GDM1 (cell line): ENCODE measurements at regions not wholly inside any gene's neighbourhood (a gene's known extent, or its start where the extent isn't known, plus 50 kb on each side); places are given as distances from the start of the nearest gene placed in this dataset.
A peak's percentile ranks its signal among the peaks of the same experiment; 100 is the strongest.

Source experiments
- DNase-seq: peaks from one replicate; lab custom pipeline; 2025; lab: John Stamatoyannopoulos, UW

DNA sequence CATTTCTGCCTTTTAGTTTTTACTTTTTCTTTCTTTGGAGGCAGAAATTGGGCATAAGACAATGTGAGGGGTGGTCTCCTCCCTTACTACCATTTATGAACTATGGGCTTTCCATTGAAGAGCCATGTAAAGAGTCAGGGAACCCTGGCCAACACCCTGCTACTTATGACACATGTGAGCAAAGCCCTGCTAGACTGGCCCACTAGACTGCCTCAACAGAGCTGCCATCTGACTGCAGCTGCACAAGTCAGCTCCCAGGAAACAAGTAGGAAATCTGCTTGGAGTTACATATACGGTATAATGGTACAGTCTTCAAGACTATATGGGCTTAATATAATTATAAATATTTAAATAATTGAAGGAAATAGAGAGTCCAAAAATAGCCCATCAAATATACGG lies 816.8 kb downstream of the TRIB2 start:
- no peak for DNase-seq

GRCh38 chr2:13536941-13537340 lies 820.2 kb downstream of the TRIB2 start:
- DNase-seq = no peak

DNA sequence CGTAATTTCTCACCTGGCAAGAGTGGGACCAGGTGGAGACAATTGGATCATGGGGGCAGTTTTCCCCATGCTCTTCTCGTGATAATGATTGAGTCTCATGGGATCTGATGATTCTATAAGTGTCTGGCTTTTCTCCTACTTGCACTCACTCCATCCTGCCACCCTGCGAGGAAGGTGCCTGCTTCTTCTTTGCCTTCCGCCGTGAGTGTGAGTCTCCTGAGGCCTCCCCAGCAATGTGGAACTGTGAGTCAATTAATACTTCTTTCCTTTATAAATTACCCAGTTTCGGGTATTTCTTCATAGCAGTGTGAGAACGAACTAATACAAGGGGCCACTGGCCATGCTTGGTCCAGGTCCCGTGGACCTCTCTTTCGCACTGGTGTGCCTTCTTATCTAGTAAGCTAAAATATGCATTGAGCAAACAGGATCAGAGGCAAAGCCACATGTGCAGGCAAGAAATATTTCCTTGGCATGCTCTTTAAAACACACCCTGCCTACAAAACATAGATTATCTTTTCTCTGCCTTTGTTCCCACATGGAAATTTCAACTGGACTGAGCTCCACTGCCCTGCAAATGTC lies 821.1 kb downstream of the TRIB2 start:
- no peak for DNase-seq

- DNase-seq = no peak
These were observed 822.6 kb downstream of the TRIB2 start for GRCh38 chr2:13539296-13539695.

- no peak for DNase-seq
These were observed 825.3 kb downstream of the TRIB2 start for GRCh38 chr2:13542061-13542460.

GRCh38 chr2:13542642-13543041 lies 825.9 kb downstream of the TRIB2 start:
- DNase-seq = no peak

- no peak for DNase-seq
These were observed 826.8 kb downstream of the TRIB2 start for GRCh38 chr2:13543550-13543949.

DNA sequence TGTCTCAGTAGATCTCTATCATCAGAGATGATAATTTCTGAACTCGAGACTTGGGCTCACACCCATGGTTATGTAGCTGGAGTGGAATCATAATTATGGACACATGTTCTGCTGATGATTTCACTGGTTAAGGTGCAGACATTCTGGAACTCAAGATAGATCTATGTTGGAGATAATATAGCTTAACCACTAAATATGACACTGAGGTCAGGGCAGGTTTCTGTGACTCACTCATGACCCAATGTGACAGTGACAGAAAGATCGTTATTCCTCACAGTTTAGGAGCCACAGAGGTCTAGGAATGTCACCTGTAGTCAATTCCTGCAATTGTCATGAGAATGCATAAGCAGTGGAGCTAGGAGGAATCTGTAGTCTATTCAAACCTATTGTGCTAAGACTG lies 828.6 kb downstream of the TRIB2 start:
- DNase-seq = no peak

- DNase-seq = no peak
These were observed 829.4 kb downstream of the TRIB2 start for GRCh38 chr2:13546131-13546530.

DNA sequence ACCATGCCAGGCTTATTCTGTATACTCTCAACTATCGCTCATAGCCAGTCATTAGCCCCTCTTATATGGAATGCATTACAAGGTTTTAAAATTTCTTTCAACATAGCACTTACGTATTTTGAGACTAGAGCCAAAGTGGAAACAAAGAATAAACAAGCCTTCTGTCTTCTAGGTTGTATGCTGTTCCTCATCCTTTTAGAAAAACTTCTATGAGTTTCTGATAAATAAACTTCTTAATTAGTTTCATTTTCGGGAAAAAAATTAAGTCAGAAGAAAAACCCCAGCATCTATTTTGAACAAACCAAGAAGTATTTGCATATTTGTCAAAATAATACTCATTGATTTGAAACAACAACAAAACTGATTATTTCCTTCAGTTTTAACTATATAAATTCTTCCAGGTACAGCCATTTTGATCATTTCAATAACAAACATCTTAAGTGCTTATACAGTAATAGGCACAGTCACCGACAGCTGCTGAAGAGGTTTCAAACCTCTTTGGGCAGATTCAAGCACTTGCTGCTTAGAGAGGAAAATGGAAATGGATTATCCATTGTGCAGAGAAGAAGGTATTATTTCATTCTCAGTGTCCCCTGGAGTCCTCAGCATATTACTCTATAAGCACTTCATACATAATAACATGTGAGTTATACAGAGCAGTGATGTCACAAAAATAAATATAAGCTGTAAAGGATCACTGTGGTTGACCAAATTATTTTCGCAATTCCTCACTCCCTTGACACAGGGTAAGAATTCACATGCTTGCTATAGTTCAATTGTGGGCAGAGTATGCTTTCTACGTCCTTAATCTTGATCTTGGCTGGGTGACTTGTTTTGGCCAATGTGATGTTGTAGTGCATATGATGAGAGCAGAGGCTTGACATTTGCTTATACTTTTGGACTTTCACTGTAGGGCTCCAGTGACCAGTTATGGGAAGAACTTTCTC lies 833.8 kb downstream of the TRIB2 start:
- no peak for DNase-seq

DNA sequence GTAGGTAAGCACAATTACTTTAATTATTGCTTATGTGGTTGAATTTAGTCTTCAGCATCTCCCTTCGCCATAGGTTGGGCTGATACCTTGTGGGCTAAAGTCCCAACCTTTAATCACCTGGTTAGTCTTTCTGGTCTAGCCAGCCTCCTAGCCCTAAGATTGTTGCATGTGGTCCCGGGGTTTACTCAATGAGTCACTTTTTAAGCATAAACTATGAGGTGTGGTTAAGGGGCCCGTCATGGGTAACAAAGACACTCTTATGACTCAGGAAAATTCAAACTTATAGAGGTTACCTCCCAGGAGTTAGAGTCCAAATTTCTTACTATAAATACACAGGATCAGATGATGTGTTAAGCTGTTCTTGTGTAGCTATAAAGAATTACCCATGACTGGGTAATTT lies 841.6 kb downstream of the TRIB2 start:
- no peak for DNase-seq

DNA sequence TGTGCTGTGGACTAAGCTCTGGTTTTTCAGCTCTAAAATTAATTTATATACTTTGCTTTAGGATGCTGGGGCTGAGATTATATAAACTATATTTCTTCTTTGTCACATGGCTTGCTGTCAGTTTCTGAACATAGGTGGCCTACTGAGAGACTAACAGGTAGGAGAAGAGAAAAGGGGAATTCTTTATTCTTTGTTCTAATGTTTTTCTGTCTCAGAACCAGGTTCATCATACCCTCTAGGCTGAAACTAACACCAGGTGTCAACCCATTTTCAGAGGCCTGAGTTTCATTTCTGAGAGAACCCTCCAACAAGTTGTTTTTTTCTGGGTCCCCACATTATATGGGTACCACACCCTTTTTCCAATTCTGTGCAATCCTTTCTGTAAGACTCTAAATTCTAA lies 843.6 kb downstream of the TRIB2 start:
- DNase-seq = no peak

GRCh38 chr2:13572466-13572865 lies 855.7 kb downstream of the TRIB2 start:
- DNase-seq = no peak

DNA sequence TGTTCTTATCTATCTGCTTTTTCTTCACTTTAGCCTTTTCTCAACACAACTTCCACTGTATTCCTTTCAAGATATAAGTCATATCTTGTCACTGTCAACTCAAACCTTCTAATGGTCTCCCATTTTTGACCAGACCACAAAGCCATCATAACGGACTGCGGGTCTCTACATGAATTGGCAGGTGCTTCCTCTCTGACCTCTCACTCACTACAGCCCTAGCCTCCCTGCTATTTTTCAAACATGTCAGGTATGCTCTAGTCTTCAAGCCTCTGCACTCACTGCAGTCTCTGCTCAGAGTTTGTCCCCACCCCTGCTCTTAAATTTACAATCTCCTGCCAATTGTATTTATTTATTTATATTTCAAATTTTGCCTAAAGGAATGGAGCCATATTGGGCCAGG lies 858.1 kb downstream of the TRIB2 start:
- no peak for DNase-seq

DNA sequence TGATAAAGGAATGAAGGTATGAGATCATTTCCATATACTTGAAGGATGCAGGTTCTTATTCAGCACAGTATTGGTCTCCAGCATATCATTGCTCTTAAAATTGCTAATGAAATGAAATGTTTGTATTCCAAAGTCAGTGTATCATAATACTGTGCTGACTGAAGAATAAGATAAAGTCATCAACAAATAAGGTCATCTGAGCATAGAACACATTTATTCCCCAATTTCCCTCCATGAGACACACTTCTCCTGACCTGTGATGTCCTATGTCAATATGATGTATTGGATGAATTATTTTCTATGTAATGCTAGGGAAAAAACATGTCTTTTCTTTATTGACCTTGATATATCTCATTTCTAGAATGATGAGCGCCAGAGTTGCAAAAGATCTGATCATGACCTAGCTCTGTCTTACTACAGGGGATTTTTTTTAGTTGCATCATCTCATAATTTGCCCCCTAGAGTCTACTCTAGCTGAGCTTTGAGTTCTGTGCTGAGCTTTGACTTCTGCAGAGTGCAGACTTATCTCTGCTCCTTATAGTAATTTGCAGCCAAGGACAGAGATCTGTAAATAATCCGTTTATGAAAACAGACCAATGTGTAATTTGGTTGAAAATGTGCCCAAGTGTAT lies 859.8 kb downstream of the TRIB2 start:
- no peak for DNase-seq

- DNase-seq = no peak
These were observed 861.8 kb downstream of the TRIB2 start for GRCh38 chr2:13578547-13578946.

DNA sequence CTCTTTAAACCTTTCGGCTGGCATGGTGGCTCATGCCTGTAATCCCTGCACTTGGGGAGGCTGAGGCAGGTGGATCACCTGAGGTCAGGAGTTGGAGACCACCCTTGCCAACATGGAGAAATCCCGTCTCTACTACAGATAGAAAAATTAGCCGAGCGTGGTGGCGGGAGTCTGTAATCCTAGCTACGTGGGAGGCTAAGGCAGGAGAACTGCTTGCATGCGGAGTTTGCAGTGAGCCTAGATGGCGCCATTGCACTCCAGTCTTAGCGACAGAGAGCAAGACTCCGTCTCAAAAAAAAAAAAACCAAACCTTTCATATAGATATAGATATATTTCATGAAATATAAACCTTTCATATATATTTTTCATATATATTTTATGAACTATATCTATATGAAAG lies 864.7 kb downstream of the TRIB2 start:
- peak; percentile 14 for DNase-seq

- no peak for DNase-seq
These were observed 866.9 kb downstream of the TRIB2 start for GRCh38 chr2:13583609-13584008.

- DNase-seq = no peak
These were observed 867.3 kb downstream of the TRIB2 start for GRCh38 chr2:13584020-13584419.

DNA sequence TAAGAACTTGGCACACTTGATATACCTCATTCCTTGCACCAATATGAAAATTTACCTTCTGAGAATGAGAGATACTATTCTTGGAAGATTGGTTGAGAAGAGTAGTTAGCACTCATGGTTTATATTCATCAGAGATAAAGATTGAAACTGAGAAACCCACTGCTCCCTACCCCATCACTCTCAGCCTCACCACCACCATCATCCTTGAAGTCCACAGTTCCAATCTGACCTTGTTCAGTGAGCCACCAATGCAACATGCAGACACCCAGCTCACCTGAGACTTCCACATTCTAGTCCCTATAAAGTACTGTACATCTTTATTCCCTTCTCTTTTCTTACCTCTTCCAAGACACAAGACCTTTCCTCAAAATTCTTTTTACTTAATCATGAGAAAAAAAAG lies 869.0 kb downstream of the TRIB2 start:
- DNase-seq = no peak

GRCh38 chr2:13596233-13596632 lies 879.5 kb downstream of the TRIB2 start:
- DNase-seq = no peak

DNA sequence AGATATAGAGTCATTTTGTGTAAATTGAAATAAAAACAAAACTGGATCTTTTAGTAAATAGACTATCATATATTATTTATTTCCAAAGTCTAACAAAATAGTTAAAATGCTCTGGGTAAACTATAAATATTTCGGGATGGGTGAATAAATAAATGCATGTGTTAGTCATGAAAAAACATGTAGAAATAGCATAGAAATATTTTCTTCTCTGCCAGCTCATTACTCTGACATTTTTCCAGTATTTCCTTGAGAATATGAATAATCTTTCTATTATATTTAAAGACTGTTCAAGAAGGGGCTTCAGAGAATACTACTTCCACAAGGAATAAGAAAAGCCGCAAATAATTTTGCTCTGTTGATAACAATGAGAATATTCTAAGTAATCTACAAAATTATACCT lies 880.4 kb downstream of the TRIB2 start:
- DNase-seq = no peak

DNA sequence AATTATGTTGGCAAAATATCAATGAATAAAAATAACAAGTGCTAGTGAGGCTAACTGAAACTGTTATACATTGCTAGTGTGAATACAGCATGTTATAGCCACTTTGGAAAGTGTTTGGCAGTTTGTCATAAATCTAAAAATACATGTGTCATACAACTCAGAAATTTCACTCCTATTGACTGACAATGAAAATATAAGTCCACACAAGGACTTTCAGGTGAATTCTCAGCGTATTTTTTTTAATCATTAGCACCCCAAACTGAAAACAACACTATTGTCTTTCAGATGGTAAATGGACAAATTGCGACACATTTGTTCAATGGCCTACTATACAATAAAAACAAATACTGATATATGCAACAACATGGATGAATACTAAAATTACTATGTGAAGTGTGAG lies 884.8 kb downstream of the TRIB2 start:
- no peak for DNase-seq
